SK-N-MC (cell line): ENCODE measurements at regions not wholly inside any gene's neighbourhood (a gene's known extent, or its start where the extent isn't known, plus 50 kb on each side); places are given as distances from the start of the nearest gene placed in this dataset.

Experiments used
- EZH2 ChIP-seq: fragments of 200-600 bp; sonication (generic); IDR thresholded peaks from one replicate; pipeline ENCODE4 v1.6.1; 2017; ENCODE audit warnings: antibody characterized with exemption
- FOXP2 ChIP-seq: optimal IDR thresholded peaks from 2 replicates; pipeline ENCODE3; 2011; ENCODE audit warnings: mild to moderate bottlenecking, moderate library complexity; ENCODE audit not compliant: insufficient read depth; ENCODE audit errors: extremely low read length, control extremely low read depth
- POLR2AphosphoS5 ChIP-seq: IDR thresholded peaks from 2 replicates; pipeline ENCODE4 v1.6.1; 2012; ENCODE audit warnings: mild to moderate bottlenecking, low read depth, low read length, borderline replicate concordance

GRCh38 chr5:91472631-91473030 lies 89.5 kb upstream of the ARRDC3 start:
- no peak for TF ChIP-seq POLR2AphosphoS5
- TF ChIP-seq EZH2 = no peak
- no peak for TF ChIP-seq FOXP2
